ENCODE measurements at regions not wholly inside any gene's neighbourhood (a gene's known extent, or its start where the extent isn't known, plus 50 kb on each side); places are given as distances from the start of the nearest gene placed in this dataset.

DNA sequence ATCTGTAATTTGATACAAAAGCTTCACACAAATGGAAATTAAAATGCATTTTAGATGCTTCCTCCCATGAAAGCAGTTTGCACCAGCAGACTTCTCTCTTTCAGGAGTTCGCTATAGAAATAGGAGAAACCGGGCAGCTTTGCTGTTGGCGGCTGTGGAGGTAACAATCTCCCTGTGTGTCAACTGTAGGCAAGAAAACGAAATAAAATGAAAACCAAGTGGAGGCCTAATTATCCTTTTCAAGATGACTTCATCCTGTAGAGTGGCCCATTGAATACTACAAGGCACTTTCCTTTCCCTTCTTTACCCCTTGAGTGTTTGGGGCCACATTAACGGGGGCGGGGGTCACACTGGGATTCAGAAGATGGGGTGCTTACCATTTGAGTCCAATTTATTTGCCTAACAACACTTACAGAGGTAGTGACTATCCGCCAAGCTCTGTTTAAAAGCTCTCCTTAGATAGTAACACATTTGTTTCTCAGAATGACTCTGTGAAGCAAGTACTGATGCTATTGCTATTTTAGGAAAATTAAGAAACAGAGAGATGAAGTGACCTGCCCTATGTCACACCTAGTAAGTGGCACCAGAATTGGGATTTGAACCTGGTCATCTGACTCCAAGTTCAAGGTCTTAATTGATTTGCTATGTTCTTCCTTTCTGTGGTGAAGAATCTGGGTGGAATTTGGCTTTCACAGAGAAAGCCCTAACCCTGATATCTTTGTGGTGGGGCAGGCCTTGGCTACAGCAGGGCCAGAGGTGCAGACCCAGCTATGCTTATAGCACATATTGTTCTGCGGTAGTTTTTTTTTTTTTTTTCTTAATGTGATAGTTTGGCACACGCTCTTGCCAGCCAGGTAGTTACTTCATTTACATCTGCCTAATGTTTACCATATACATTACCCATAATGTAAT is 125.5 kb upstream of the MPHOSPH6 start:
- Histone ChIP-seq H3K36me3 (no peaks in the 10 kb centered on the region), H3K9me3 (no peaks in the 10 kb centered on the region), H3K27ac (no peak overlapping the region), H3K4me1 (no peaks in the 10 kb centered on the region), H3K4me3 (no peak overlapping the region), H3K27me3 (no peaks in the 10 kb centered on the region)
- 85 to 89% methylated on average over 9 of the region's 9 CpGs for WGBS, 2 donors
- ATAC-seq (ENCODE audit: low FRiP score in 2 of 2) (no peak), DNase-seq (no peak)
- no peak for TF ChIP-seq POLR2AphosphoS5 (IDR thresholded peaks at IDR 0.05)
- TF ChIP-seq, protein P1, sequence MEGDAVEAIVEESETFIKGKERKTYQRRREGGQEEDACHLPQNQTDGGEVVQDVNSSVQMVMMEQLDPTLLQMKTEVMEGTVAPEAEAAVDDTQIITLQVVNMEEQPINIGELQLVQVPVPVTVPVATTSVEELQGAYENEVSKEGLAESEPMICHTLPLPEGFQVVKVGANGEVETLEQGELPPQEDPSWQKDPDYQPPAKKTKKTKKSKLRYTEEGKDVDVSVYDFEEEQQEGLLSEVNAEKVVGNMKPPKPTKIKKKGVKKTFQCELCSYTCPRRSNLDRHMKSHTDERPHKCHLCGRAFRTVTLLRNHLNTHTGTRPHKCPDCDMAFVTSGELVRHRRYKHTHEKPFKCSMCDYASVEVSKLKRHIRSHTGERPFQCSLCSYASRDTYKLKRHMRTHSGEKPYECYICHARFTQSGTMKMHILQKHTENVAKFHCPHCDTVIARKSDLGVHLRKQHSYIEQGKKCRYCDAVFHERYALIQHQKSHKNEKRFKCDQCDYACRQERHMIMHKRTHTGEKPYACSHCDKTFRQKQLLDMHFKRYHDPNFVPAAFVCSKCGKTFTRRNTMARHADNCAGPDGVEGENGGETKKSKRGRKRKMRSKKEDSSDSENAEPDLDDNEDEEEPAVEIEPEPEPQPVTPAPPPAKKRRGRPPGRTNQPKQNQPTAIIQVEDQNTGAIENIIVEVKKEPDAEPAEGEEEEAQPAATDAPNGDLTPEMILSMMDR (IDR thresholded peaks at IDR 0.05), result no peak
- TF ChIP-seq POLR2A (IDR thresholded peaks at IDR 0.05), result no peak
- TF ChIP-seq EP300 (IDR thresholded peaks at IDR 0.05), result no peak

DNA sequence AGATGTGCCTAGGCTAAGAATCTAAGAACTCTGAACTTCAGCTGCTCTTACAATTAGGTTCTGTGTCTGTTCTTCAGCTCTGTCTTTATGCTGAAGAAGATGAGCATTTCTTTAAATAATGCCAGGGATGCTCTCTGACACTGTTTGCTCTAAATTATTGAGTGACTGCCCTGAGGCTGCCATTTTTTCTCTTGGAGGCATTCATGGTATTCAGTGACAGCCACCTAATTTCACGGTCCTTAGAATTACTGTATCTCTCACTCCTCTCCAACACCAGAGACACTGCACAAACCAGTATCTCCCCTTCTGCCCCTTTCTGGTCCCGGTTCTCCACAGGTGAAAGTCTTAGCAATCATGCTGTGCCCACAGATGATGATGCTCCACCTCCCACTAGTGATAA is 123.6 kb upstream of the MPHOSPH6 start:
- ATAC-seq (ENCODE audit: low FRiP score in 2 of 2) (no peak), DNase-seq (no peak)
- no peaks in the 10 kb centered on the region for H3K36me3 ChIP-seq
- TF ChIP-seq, protein P1 (IDR thresholded peaks at IDR 0.05), result no peak
- TF ChIP-seq POLR2AphosphoS5 (IDR thresholded peaks at IDR 0.05) (no peak), POLR2A (IDR thresholded peaks at IDR 0.05) (no peak)
- H3K27me3 ChIP-seq, result no peaks in the 10 kb centered on the region
- 87 to 95% methylated on average over 2 of the region's 2 CpGs for WGBS, 2 donors
- no peaks in the 10 kb centered on the region for H3K9me3 ChIP-seq
- H3K4me3 ChIP-seq, result no peak overlapping the region
- no peaks in the 10 kb centered on the region for H3K4me1 ChIP-seq
- H3K27ac ChIP-seq, result no peak overlapping the region

DNA sequence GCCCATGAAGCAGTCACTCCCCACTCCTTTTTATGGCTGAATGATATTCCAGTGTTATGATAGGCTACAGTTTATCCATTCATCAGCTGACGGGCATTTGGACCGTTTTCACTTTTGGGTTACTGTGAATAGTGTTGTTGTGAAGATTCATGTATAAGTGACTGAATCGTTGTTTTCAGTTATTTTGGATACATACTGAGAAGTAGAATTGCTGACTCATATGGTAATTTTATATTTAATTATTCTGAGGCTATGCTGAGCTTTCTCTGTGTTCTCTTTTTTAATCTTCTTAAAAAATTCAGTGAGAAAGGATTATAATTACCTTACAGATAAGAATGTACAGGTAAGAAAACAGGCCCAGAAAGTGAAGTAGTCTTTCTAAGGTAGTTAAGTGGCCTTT is 117.9 kb upstream of the MPHOSPH6 start:
- ATAC-seq (ENCODE audit: low FRiP score in 2 of 2), result no peak
- no peak for DNase-seq
- Histone ChIP-seq H3K27me3 (no peaks in the 10 kb centered on the region), H3K9me3 (no peaks in the 10 kb centered on the region), H3K27ac (no peak overlapping the region), H3K36me3 (no peaks in the 10 kb centered on the region), H3K4me3 (no peak overlapping the region), H3K4me1 (no peaks in the 10 kb centered on the region)
- WGBS, 2 donors, result 81 to 86% methylated on average over 3 of the region's 3 CpGs
- no peak for TF ChIP-seq POLR2A (IDR thresholded peaks at IDR 0.05)
- TF ChIP-seq, protein P1 (IDR thresholded peaks at IDR 0.05), result no peak
- TF ChIP-seq EP300 (IDR thresholded peaks at IDR 0.05), result no peak
- no peak for TF ChIP-seq POLR2AphosphoS5 (IDR thresholded peaks at IDR 0.05)

DNA sequence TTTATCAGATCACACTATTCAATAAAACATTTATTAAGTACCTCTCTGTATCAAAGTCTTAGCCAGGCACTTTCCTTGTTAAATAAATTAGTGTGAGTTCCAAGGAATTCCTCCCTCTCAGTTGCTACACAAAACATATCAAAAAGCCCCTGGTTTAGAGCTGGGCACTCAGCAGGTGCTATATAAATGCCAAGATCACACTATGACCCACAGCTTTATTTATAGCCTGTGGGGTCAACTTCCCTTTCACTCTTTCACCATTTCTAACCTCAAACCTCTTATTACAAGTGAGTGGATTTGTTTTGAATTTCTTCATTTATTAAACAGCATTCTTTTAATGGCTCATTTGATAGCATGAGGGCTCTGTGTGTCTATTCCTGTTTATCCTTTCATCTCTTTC is 112.6 kb upstream of the MPHOSPH6 start:
- Histone ChIP-seq H3K36me3 (no peaks in the 10 kb centered on the region), H3K27me3 (no peaks in the 10 kb centered on the region), H3K27ac (no peak overlapping the region), H3K4me3 (no peak overlapping the region), H3K4me1 (no peaks in the 10 kb centered on the region), H3K9me3 (no peaks in the 10 kb centered on the region)
- TF ChIP-seq POLR2AphosphoS5 (IDR thresholded peaks at IDR 0.05), result no peak
- TF ChIP-seq, protein P1 (IDR thresholded peaks at IDR 0.05), result no peak
- TF ChIP-seq EP300 (IDR thresholded peaks at IDR 0.05), result no peak
- TF ChIP-seq POLR2A (IDR thresholded peaks at IDR 0.05), result no peak
- ATAC-seq (ENCODE audit: low FRiP score in 2 of 2) (no peak), DNase-seq (no peak)

DNA sequence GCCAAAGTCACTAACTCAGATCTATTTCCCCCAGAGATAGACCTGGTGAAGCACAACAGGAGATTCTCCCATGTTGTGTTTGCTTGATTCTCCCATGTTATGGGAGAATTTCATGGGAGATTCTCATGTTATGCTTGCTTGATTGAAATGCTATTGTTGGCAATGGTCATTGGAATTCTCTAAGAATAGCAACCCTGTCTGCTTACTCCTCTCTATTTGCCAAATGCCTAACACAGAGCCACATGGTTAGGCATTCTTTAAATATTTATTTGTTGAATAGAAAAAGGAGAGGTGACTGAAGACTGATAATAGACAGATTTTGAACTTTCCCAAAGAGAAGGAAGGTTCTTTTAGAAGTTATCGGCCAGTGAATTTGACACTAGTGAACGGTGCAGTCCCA is 111.5 kb upstream of the MPHOSPH6 start:
- DNase-seq, result no peak
- no peak for ATAC-seq (ENCODE audit: low FRiP score in 2 of 2)
- no peaks in the 10 kb centered on the region for H3K4me1 ChIP-seq
- no peaks in the 10 kb centered on the region for H3K36me3 ChIP-seq
- no peak overlapping the region for H3K4me3 ChIP-seq
- H3K27me3 ChIP-seq, result no peaks in the 10 kb centered on the region
- H3K9me3 ChIP-seq, result no peaks in the 10 kb centered on the region
- 60 to 93% methylated on average over 2 of the region's 2 CpGs for WGBS, 2 donors
- H3K27ac ChIP-seq, result no peak overlapping the region
- TF ChIP-seq EP300 (IDR thresholded peaks at IDR 0.05) (no peak), POLR2AphosphoS5 (IDR thresholded peaks at IDR 0.05) (no peak), POLR2A (IDR thresholded peaks at IDR 0.05) (no peak)
- TF ChIP-seq, protein P1 (IDR thresholded peaks at IDR 0.05), result no peak

Data from upper lobe of left lung (tissue), 6 donors.